ENCODE measurements at regions not wholly inside any gene's neighbourhood (a gene's known extent, or its start where the extent isn't known, plus 50 kb on each side); places are given as distances from the start of the nearest gene placed in this dataset.

GRCh38 chr12:111073370-111073769 is 153.0 kb upstream of the MYL2 start:
- Histone ChIP-seq H3K36me3 (ENCODE audit: control insufficient read depth in 2 of 4, insufficient read depth in 4 of 4, low read length in 3 of 4) (no peaks in the 10 kb centered on the region), H2BK120ac (replicated peaks; ENCODE audit: low read depth, low read length) (no peak overlapping the region), H4K20me1 (replicated peaks in 1 of 2; ENCODE audit: control insufficient read depth in 1 of 2, insufficient read depth in 2 of 2, low read length in 2 of 2) (peaks cover 0 to 2% of the 10 kb centered on the region in 2 experiments), H3K79me1 (ENCODE audit: low read depth, low read length) (no peaks in the 10 kb centered on the region; the same call in 1 of the 2 replicates), H3K18ac (ENCODE audit: extremely low read depth, low read length) (no peak overlapping the region), H3K14ac (ENCODE audit: insufficient read length) (no peak overlapping the region), H3K27ac (ENCODE audit: low read depth, low read length) (no peak overlapping the region), H3K79me2 (ENCODE audit: control insufficient read depth in 1 of 2, insufficient read depth in 2 of 2, low read length in 2 of 2) (peaks cover 0 to 10% of the 10 kb centered on the region in 2 experiments; a peak in 1 of 4 replicates), H3K4me1 (replicated peaks in 1 of 4; ENCODE audit: control insufficient read depth in 3 of 4, insufficient read depth in 4 of 4, low read length in 3 of 4) (peaks cover 1 to 12% (median 10%) of the 10 kb centered on the region in 4 experiments; a peak in 6 of 7 replicates), H3K9ac (replicated peaks in 1 of 4; ENCODE audit: extremely low read depth in 1 of 4, low read depth in 3 of 4, low read length in 3 of 4) (no peak overlapping the region), H3K4me2 (ENCODE audit: insufficient read depth in 1 of 2, low read depth in 2 of 2, low read length in 2 of 2) (no peak overlapping the region), H3K23ac (ENCODE audit: insufficient read length) (no peak overlapping the region), H4K5ac (ENCODE audit: insufficient read length, low read depth, low read length) (no peak overlapping the region), H3K9me3 (ENCODE audit: insufficient read depth in 2 of 2, low read depth in 1 of 2, low read length in 1 of 2) (no peaks in the 10 kb centered on the region), H4K91ac (replicated peaks; ENCODE audit: insufficient read length, low read length) (no peak overlapping the region), H2BK5ac (ENCODE audit: low read depth, low read length) (no peak overlapping the region), H2BK12ac (ENCODE audit: low read depth, low read length) (no peak overlapping the region), H3K4ac (replicated peaks; ENCODE audit: insufficient read length, low read depth, low read length) (no peak overlapping the region), H2AK5ac (ENCODE audit: low read depth, low read length) (no peak overlapping the region), H3K4me3 (ENCODE audit: extremely low read depth in 1 of 4, insufficient read depth in 2 of 4, low read depth in 3 of 4, low read length in 4 of 4) (no peak overlapping the region), H2BK20ac (ENCODE audit: low read length) (no peak overlapping the region), H3K27me3 (replicated peaks in 1 of 4; ENCODE audit: control insufficient read depth in 3 of 4, extremely low read depth in 1 of 4, insufficient read depth in 3 of 4, low read length in 3 of 4) (no peaks in the 10 kb centered on the region), H4K8ac (ENCODE audit: extremely low read depth, insufficient read depth, low read length) (no peak overlapping the region), H3K56ac (replicated peaks; ENCODE audit: insufficient read length, low read depth, low read length) (no peak overlapping the region), H2AFZ (ENCODE audit: low read length) (no peak overlapping the region), H3K23me2 (ENCODE audit: low read depth, low read length) (no peaks in the 10 kb centered on the region), H2BK15ac (ENCODE audit: low read length) (no peak overlapping the region)
- FAIRE-seq (no peak), DNase-seq (ENCODE audit: low read depth in 1 of 2, low spot score in 2 of 2) (no peak)
- ChIA-PET CTCF (ENCODE audit: partially characterized antibody) (interaction anchor here (0.8 to 1.6 kb wide), 2 partner anchors 41 to 49 kb away, joined by 3 read pairs; no protein-coding TSS in a partner anchor), POLR2A (ENCODE audit: partially characterized antibody) (interaction anchor here (1.2 to 1.3 kb wide), 3 partner anchors 12 to 36 kb away, joined by 3 to 5 read pairs (median 4); no protein-coding TSS in a partner anchor)
- 92% methylated on average over 4 of the region's 4 CpGs; no CpG with 5 or more reads in 1 of the 2 experiments for WGBS, 2 experiments (ENCODE audit: extremely low coverage in 1 of 2, insufficient coverage in 1 of 2, insufficient read length in 1 of 2, insufficient replicate concordance in 2 of 2, low coverage in 1 of 2, low lambda C conversion rate in 2 of 2, missing lambda C conversion rate in 1 of 2)
- TF ChIP-seq CBX8 (IDR thresholded peaks at IDR 0.05; ENCODE audit: borderline replicate concordance, low read depth, low read length) (no peak), RXRA (IDR thresholded peaks at IDR 0.05; ENCODE audit: insufficient read depth, low read depth, low read length) (no peak), SP2 (IDR thresholded peaks at IDR 0.05; ENCODE audit: low read length) (no peak), CHD2 (IDR thresholded peaks at IDR 0.05; ENCODE audit: low read length) (no peak), BCL11A (IDR thresholded peaks at IDR 0.05; ENCODE audit: low read depth in 2 of 2, low read length in 2 of 2) (no peak), SRF (IDR thresholded peaks at IDR 0.05; ENCODE audit: low read depth, low read length) (no peak), RNF2 (IDR thresholded peaks at IDR 0.05; ENCODE audit: borderline replicate concordance, low read depth, low read length, missing control alignments, poor library complexity, severe bottlenecking) (no peak), TAF1 (IDR thresholded peaks at IDR 0.05; ENCODE audit: low read depth, low read length) (no peak), ZNF274 (IDR thresholded peaks at IDR 0.05; ENCODE audit: borderline replicate concordance, extremely low read depth, low read length) (no peak), RAD21 (IDR thresholded peaks at IDR 0.05 in 1 of 2, conservative IDR thresholded peaks at IDR 0.05 in 1 of 2; ENCODE audit: low read depth in 2 of 2, low read length in 2 of 2) (no peak), POLR2AphosphoS5 (IDR thresholded peaks at IDR 0.05; ENCODE audit: low read depth, low read length) (no peak), KDM1A (IDR thresholded peaks at IDR 0.05; ENCODE audit: borderline replicate concordance, low read length) (no peak), CEBPB (IDR thresholded peaks at IDR 0.05; ENCODE audit: low read depth, low read length) (no peak)
- TF ChIP-seq, protein P1, sequence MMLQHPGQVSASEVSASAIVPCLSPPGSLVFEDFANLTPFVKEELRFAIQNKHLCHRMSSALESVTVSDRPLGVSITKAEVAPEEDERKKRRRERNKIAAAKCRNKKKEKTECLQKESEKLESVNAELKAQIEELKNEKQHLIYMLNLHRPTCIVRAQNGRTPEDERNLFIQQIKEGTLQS (IDR thresholded peaks at IDR 0.05; ENCODE audit: insufficient read depth, low read depth, low read length) = no peak
